NCI-H524 treated with DMSO at 0.1 percent for 48 hours (cell line): ENCODE measurements at regions not wholly inside any gene's neighbourhood (a gene's known extent, or its start where the extent isn't known, plus 50 kb on each side); places are given as distances from the start of the nearest gene placed in this dataset.
"Not testable (repeated sequence)": the region's sequence is repeated elsewhere in the genome, so short reads cannot be mapped to it uniquely, and the experiment has no call there.

Source experiments
- DNase-seq: peaks from one replicate; lab custom pipeline; 2025; lab: John Stamatoyannopoulos, UW

- DNase-seq, result no peak
These were observed 82.6 kb upstream of the BMP5 start for GRCh38 chr6:55957961-55958422.

- DNase-seq, result no peak
These were observed 80.3 kb upstream of the BMP5 start for GRCh38 chr6:55955684-55956083.

- DNase-seq, result no peak
These were observed 79.0 kb upstream of the BMP5 start for GRCh38 chr6:55954436-55954835.

- no peak for DNase-seq
These were observed 77.9 kb upstream of the BMP5 start for GRCh38 chr6:55953335-55953734.

GRCh38 chr6:55950071-55950814 lies 74.9 kb upstream of the BMP5 start:
- no peak for DNase-seq

GRCh38 chr6:55943329-55943728 lies 67.9 kb upstream of the BMP5 start:
- DNase-seq, result no peak

GRCh38 chr6:55941702-55942101 lies 66.3 kb upstream of the BMP5 start:
- no peak for DNase-seq

GRCh38 chr6:55937951-55938690 lies 62.7 kb upstream of the BMP5 start:
- no peak for DNase-seq

GRCh38 chr6:55937261-55937947 lies 62.0 kb upstream of the BMP5 start:
- DNase-seq, result no peak

GRCh38 chr6:55931101-55931500 lies 55.7 kb upstream of the BMP5 start:
- no peak for DNase-seq

- DNase-seq, result not testable (repeated sequence)
These were observed 52.3 kb upstream of the BMP5 start for GRCh38 chr6:55927713-55928112.

GRCh38 chr6:55925292-55925691 lies 49.9 kb upstream of the BMP5 start:
- no peak for DNase-seq
